ENCODE measurements at regions not wholly inside any gene's neighbourhood (a gene's known extent, or its start where the extent isn't known, plus 50 kb on each side); places are given as distances from the start of the nearest gene placed in this dataset.

DNA sequence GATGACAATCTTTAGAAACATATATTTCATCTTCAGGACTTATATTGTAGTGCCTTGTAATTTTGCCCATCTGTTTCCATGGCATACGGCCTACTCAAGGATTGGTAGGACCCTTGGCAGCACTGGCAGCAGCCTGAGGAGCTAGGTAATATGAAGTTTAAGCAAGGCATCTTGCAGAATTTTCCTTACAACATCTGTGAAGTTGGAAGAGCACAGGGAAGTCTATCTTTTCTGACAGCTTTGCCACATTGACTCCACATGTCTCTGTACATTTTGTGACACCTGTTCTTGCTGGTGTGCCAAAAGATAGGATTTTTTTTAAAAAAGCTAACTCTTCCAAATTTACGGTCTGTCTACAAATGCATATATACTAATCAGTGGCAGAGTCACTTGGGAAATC, 1235.2 kb downstream of the PCDH7 start:
- FAIRE-seq: no peak

More for the DNA sequence above, 1235.2 kb downstream of the PCDH7 start:
- Histone ChIP-seq H4K5ac (ENCODE audit: insufficient read length, low read depth, low read length) (no peak overlapping the region), H3K27me3 (replicated peaks in 1 of 4; ENCODE audit: control insufficient read depth in 3 of 4, extremely low read depth in 1 of 4, insufficient read depth in 3 of 4, low read length in 3 of 4) (no peaks in the 10 kb centered on the region), H3K9ac (replicated peaks in 1 of 4; ENCODE audit: extremely low read depth in 1 of 4, low read depth in 3 of 4, low read length in 3 of 4) (no peak overlapping the region), H3K23me2 (ENCODE audit: low read depth, low read length) (no peaks in the 10 kb centered on the region), H3K4me2 (ENCODE audit: insufficient read depth in 1 of 2, low read depth in 2 of 2, low read length in 2 of 2) (no peak overlapping the region), H2BK12ac (ENCODE audit: low read depth, low read length) (no peak overlapping the region), H3K4ac (replicated peaks; ENCODE audit: insufficient read length, low read depth, low read length) (no peak overlapping the region), H3K27ac (ENCODE audit: low read depth, low read length) (no peak overlapping the region), H2BK15ac (ENCODE audit: low read length) (no peak overlapping the region), H3K79me1 (ENCODE audit: low read depth, low read length) (no peaks in the 10 kb centered on the region), H4K20me1 (replicated peaks in 1 of 2; ENCODE audit: control insufficient read depth in 1 of 2, insufficient read depth in 2 of 2, low read length in 2 of 2) (no peaks in the 10 kb centered on the region), H2BK20ac (ENCODE audit: low read length) (no peak overlapping the region), H2BK120ac (replicated peaks; ENCODE audit: low read depth, low read length) (no peak overlapping the region), H2AK5ac (ENCODE audit: low read depth, low read length) (no peak overlapping the region), H3K14ac (ENCODE audit: insufficient read length) (no peak overlapping the region), H4K91ac (replicated peaks; ENCODE audit: insufficient read length, low read length) (no peak overlapping the region), H3K79me2 (ENCODE audit: control insufficient read depth in 1 of 2, insufficient read depth in 2 of 2, low read length in 2 of 2) (no peaks in the 10 kb centered on the region), H3K23ac (ENCODE audit: insufficient read length) (no peak overlapping the region), H3K56ac (replicated peaks; ENCODE audit: insufficient read length, low read depth, low read length) (no peak overlapping the region), H3K4me3 (ENCODE audit: extremely low read depth in 1 of 4, insufficient read depth in 2 of 4, low read depth in 3 of 4, low read length in 4 of 4) (no peak overlapping the region), H3K18ac (ENCODE audit: extremely low read depth, low read length) (no peak overlapping the region), H2AFZ (ENCODE audit: low read length) (no peak overlapping the region; the same call in 1 of the 2 replicates), H3K4me1 (replicated peaks in 1 of 4; ENCODE audit: control insufficient read depth in 3 of 4, insufficient read depth in 4 of 4, low read length in 3 of 4) (no peaks in the 10 kb centered on the region), H4K8ac (ENCODE audit: extremely low read depth, insufficient read depth, low read length) (no peak overlapping the region), H3K9me3 (ENCODE audit: insufficient read depth in 2 of 2, low read depth in 1 of 2, low read length in 1 of 2) (no peaks in the 10 kb centered on the region), H2BK5ac (ENCODE audit: low read depth, low read length) (no peak overlapping the region), H3K36me3 (ENCODE audit: control insufficient read depth in 2 of 4, insufficient read depth in 4 of 4, low read length in 3 of 4) (no peaks in the 10 kb centered on the region)
- no peak for TF ChIP-seq POLR2A (IDR thresholded peaks at IDR 0.05; ENCODE audit: control extremely low read depth in 1 of 2, low read depth in 2 of 2, low read length in 2 of 2)
- TF ChIP-seq HDAC6 (IDR thresholded peaks at IDR 0.05; ENCODE audit: low read depth, low read length): no peak
- TF ChIP-seq CBX5 (IDR thresholded peaks at IDR 0.05; ENCODE audit: low read depth, low read length): no peak
- TF ChIP-seq YY1 (IDR thresholded peaks at IDR 0.05; ENCODE audit: low read depth, low read length): no peak
- no peak for TF ChIP-seq NRF1 (IDR thresholded peaks at IDR 0.05; ENCODE audit: low read depth, low read length)
- TF ChIP-seq FOSL1 (IDR thresholded peaks at IDR 0.05; ENCODE audit: insufficient read depth, low read depth, low read length): no peak
- TF ChIP-seq CREB1 (IDR thresholded peaks at IDR 0.05): no peak
- TF ChIP-seq BRCA1 (IDR thresholded peaks at IDR 0.05; ENCODE audit: low read depth, low read length): no peak
- TF ChIP-seq JUN (IDR thresholded peaks at IDR 0.05; ENCODE audit: low read depth, low read length): no peak
- TF ChIP-seq, protein P1, sequence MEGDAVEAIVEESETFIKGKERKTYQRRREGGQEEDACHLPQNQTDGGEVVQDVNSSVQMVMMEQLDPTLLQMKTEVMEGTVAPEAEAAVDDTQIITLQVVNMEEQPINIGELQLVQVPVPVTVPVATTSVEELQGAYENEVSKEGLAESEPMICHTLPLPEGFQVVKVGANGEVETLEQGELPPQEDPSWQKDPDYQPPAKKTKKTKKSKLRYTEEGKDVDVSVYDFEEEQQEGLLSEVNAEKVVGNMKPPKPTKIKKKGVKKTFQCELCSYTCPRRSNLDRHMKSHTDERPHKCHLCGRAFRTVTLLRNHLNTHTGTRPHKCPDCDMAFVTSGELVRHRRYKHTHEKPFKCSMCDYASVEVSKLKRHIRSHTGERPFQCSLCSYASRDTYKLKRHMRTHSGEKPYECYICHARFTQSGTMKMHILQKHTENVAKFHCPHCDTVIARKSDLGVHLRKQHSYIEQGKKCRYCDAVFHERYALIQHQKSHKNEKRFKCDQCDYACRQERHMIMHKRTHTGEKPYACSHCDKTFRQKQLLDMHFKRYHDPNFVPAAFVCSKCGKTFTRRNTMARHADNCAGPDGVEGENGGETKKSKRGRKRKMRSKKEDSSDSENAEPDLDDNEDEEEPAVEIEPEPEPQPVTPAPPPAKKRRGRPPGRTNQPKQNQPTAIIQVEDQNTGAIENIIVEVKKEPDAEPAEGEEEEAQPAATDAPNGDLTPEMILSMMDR (IDR thresholded peaks at IDR 0.05; ENCODE audit: control extremely low read depth in 1 of 3, insufficient read depth in 1 of 3, low read depth in 1 of 3, low read length in 3 of 3): no peak
- TF ChIP-seq SIRT6 (IDR thresholded peaks at IDR 0.05; ENCODE audit: low read length): no peak
- TF ChIP-seq ASH2L (IDR thresholded peaks at IDR 0.05; ENCODE audit: low read length): no peak
- TF ChIP-seq MAFK (IDR thresholded peaks at IDR 0.05; ENCODE audit: low read depth, low read length): no peak
- CTCF ChIA-PET (ENCODE audit: partially characterized antibody): no interaction called here
- WGBS, 2 experiments (ENCODE audit: extremely low coverage in 1 of 2, insufficient coverage in 1 of 2, insufficient read length in 1 of 2, insufficient replicate concordance in 2 of 2, low coverage in 1 of 2, low lambda C conversion rate in 2 of 2, missing lambda C conversion rate in 1 of 2): 90% methylated on average over 2 of the region's 2 CpGs; no CpG with 5 or more reads in 1 of the 2 experiments
- POLR2A ChIA-PET (ENCODE audit: partially characterized antibody): no interaction called here
- DNase-seq (ENCODE audit: low read depth in 1 of 2, low spot score in 2 of 2): no peak
